Spleen (tissue), 11 donors: ENCODE measurements at regions not wholly inside any gene's neighbourhood (a gene's known extent, or its start where the extent isn't known, plus 50 kb on each side); places are given as distances from the start of the nearest gene placed in this dataset.
"Not testable (repeated sequence)": the region's sequence is repeated elsewhere in the genome, so short reads cannot be mapped to it uniquely, and the experiment has no call there.

Experiments
- DNase-seq: peaks from one replicate; pipeline ENCODE4 v3.0.0-alpha.2; 2020
- H3K27ac ChIP-seq, 8 donors: fragments of 200-600 bp; sonication (generic) in 7 of 8; 1 replicate in 4 of 8; 2 replicates in 4 of 8; pipeline versions ENCODE4 v1.5.0 to v1.8.0; 2016 to 2021; ENCODE audit warnings: inconsistent platforms in 4 of 8, mild to moderate bottlenecking in 4 of 8, moderate library complexity in 1 of 8
- H3K27me3 ChIP-seq, 7 donors: fragments of 200-600 bp; sonication (generic) in 6 of 7; replicated peaks in 1 of 7; 1 replicate in 4 of 7; 2 replicates in 3 of 7; pipeline versions ENCODE4 v1.5.0 to v1.8.0; 2016 to 2021; ENCODE audit warnings: inconsistent platforms in 3 of 7, mild to moderate bottlenecking in 1 of 7
- H3K36me3 ChIP-seq, 6 donors: fragments of 200-600 bp; sonication (generic) in 5 of 6; 1 replicate in 4 of 6; 2 replicates in 2 of 6; pipeline versions ENCODE4 v1.5.0 to v1.8.0; 2016 to 2021; ENCODE audit warnings: inconsistent platforms in 2 of 6
- H3K4me1 ChIP-seq, 6 donors: fragments of 200-600 bp; sonication (generic) in 5 of 6; 1 replicate in 3 of 6; 2 replicates in 3 of 6; pipeline versions ENCODE4 v1.5.0 to v1.8.0; 2016 to 2021; ENCODE audit warnings: inconsistent platforms in 3 of 6
- H3K4me3 ChIP-seq, 8 donors: fragments of 200-600 bp; sonication (generic) in 7 of 8; 1 replicate in 4 of 8; 2 replicates in 4 of 8; pipeline versions ENCODE4 v1.5.0 to v1.8.0; 2016 to 2021; ENCODE audit warnings: inconsistent platforms in 4 of 8, mild to moderate bottlenecking in 4 of 8, moderate library complexity in 2 of 8
- H3K9me3 ChIP-seq, 8 donors: fragments of 200-600 bp; sonication (generic) in 7 of 8; 1 replicate in 4 of 8; 2 replicates in 4 of 8; pipeline versions ENCODE4 v1.5.0 to v1.8.0; 2016 to 2021; ENCODE audit warnings: inconsistent platforms in 4 of 8
- CTCF ChIP-seq, 11 experiments: fragments of 200-600 bp in 7 of 11; fragments of 450-650 bp in 4 of 11; sonication (generic) in 4 of 11; IDR thresholded peaks in 8 of 11; conservative IDR thresholded peaks in 3 of 11; 1 replicate in 7 of 11; 2 replicates in 4 of 11; pipeline versions ENCODE4 v1.4.0 to v1.8.0; 2016 to 2021; ENCODE audit warnings: antibody characterized with exemption in 11 of 11, inconsistent platforms in 4 of 11, mild to moderate bottlenecking in 1 of 11
- POLR2A ChIP-seq, 3 donors: fragments of 450-650 bp; IDR thresholded peaks; one replicate each; pipeline ENCODE4 v1.5.1; 2017; ENCODE audit warnings: antibody characterized with exemption in 3 of 3, mild to moderate bottlenecking in 1 of 3
- POLR2AphosphoS5 ChIP-seq, 3 donors: sonication (generic); formaldehyde crosslinking; IDR thresholded peaks; one replicate each; pipeline ENCODE4 v1.5.1; 2017; ENCODE audit warnings: antibody characterized with exemption in 3 of 3
- WGBS, 5 donors: extraction: QIAGEN DNeasy Blood & Tissue Kit in 3 of 5; methylation state at CpG; one replicate each; pipeline versions ENCODE4 v1.1.5 to v1.1.7; 2013 to 2018; 5-methylcytosine and 5-hydroxymethylcytosine counted together
- intact Hi-C: fragments of 100-400 bp; cut with DNase I; formaldehyde crosslinking; loops from one replicate; pipeline ENCODE4 v1.15.0; 2023; ENCODE audit warnings: low total_unique reads
- donor health status: healthy with polysubstance abuse.
- donor health status: DM: no; HTN: no; CAD: no; lungs with moderate emphysema.
- donor health status: DM: no; HTN: no; CAD: no.
- donor health status: Bipolar disorder and iron deficiency.
- donor health status: healthy.
- donor health status: DM: no; HTN: no; CAD: no.
- donor health status: DM: yes; HTN: yes; CAD: no.

GRCh38 chr6:149242883-149243282 is 74.6 kb upstream of the TAB2 start:
- 94 to 97% (median 96%) methylated on average over 5 of the region's 5 CpGs for WGBS, 5 donors
- Histone ChIP-seq H3K4me1 (peaks cover 0 to 18% (median 10%) of the 10 kb centered on the region in 6 donors), H3K9me3 (peaks cover 0 to 30% (median 15%) of the 10 kb centered on the region in 8 donors), H3K27ac (no peak overlapping the region), H3K36me3 (no peaks in the 10 kb centered on the region), H3K4me3 (no peak overlapping the region), H3K27me3 (no peaks in the 10 kb centered on the region)
- no peak for DNase-seq
- no peak for TF ChIP-seq CTCF (IDR thresholded peaks at IDR 0.05 in 8 of 11, conservative IDR thresholded peaks at IDR 0.05 in 3 of 11)
- no peak for TF ChIP-seq POLR2AphosphoS5 (IDR thresholded peaks at IDR 0.05)
- TF ChIP-seq POLR2A (IDR thresholded peaks at IDR 0.05): no peak
- intact Hi-C loops: no loop called here

- no peaks in the 10 kb centered on the region for H3K27me3 ChIP-seq
- H3K9me3 ChIP-seq: peaks cover 0 to 22% (median 14%) of the 10 kb centered on the region in 8 donors
- intact Hi-C loops: no loop called here
- H3K4me3 ChIP-seq: no peak overlapping the region
- WGBS, 5 donors: 65 to 81% (median 71%) methylated on average over 7 of the region's 7 CpGs
- no peak for DNase-seq
- no peak overlapping the region for H3K27ac ChIP-seq
- peaks cover 0 to 30% (median 16%) of the 10 kb centered on the region in 6 donors for H3K4me1 ChIP-seq
- no peaks in the 10 kb centered on the region for H3K36me3 ChIP-seq
- no peak for TF ChIP-seq POLR2AphosphoS5 (IDR thresholded peaks at IDR 0.05)
- TF ChIP-seq CTCF (IDR thresholded peaks at IDR 0.05 in 8 of 11, conservative IDR thresholded peaks at IDR 0.05 in 3 of 11): no peak
- no peak for TF ChIP-seq POLR2A (IDR thresholded peaks at IDR 0.05)
Measured at GRCh38 chr6:149244105-149244504, 73.4 kb upstream of the TAB2 start.

- peak overlapping the region in 1 of 8 donors; percentile 46 for H3K4me3 ChIP-seq
- H3K9me3 ChIP-seq: peaks cover 0 to 4% (median 0%) of the 10 kb centered on the region in 8 donors
- intact Hi-C loops: no loop called here
- peaks cover 0 to 44% (median 17%) of the 10 kb centered on the region in 6 donors for H3K4me1 ChIP-seq
- 58 to 66% (median 66%) methylated on average over 13 of the region's 13 CpGs for WGBS, 5 donors
- H3K27ac ChIP-seq: peak overlapping the region; percentile 42 to 83 (median 66)
- peak in 1 of 3 donors; percentile 26 for TF ChIP-seq POLR2AphosphoS5 (IDR thresholded peaks at IDR 0.05)
- no peak for TF ChIP-seq POLR2A (IDR thresholded peaks at IDR 0.05)
- H3K27me3 ChIP-seq: no peaks in the 10 kb centered on the region
- H3K36me3 ChIP-seq: no peaks in the 10 kb centered on the region
- peak; percentile 86 for DNase-seq
Measured at GRCh38 chr6:149246691-149247384, 70.7 kb upstream of the TAB2 start.

- intact Hi-C loops: no loop called here
- no peak for TF ChIP-seq CTCF (IDR thresholded peaks at IDR 0.05 in 8 of 11, conservative IDR thresholded peaks at IDR 0.05 in 3 of 11)
- no peak for TF ChIP-seq POLR2A (IDR thresholded peaks at IDR 0.05)
- no peak for TF ChIP-seq POLR2AphosphoS5 (IDR thresholded peaks at IDR 0.05)
- Histone ChIP-seq H3K9me3 (peaks cover 0 to 4% (median 0%) of the 10 kb centered on the region in 8 donors), H3K4me1 (peaks cover 0 to 44% (median 17%) of the 10 kb centered on the region in 6 donors), H3K4me3 (no peak overlapping the region), H3K27ac (peak overlapping the region in 3 of 8 donors; percentile 63 to 83 (median 80)), H3K36me3 (no peaks in the 10 kb centered on the region), H3K27me3 (no peaks in the 10 kb centered on the region)
- WGBS, 5 donors: 82 to 96% (median 91%) methylated on average over 6 of the region's 6 CpGs
- DNase-seq: no peak
Measured at GRCh38 chr6:149247385-149247763, 70.1 kb upstream of the TAB2 start.

- WGBS, 5 donors: 89 to 96% (median 94%) methylated on average over 5 of the region's 5 CpGs
- H3K9me3 ChIP-seq, H3K27me3 ChIP-seq, H3K36me3 ChIP-seq, intact Hi-C loops, H3K27ac ChIP-seq, DNase-seq, H3K4me3 ChIP-seq: not testable (repeated sequence)
- peaks cover 0 to 44% (median 17%) of the 10 kb centered on the region in 6 donors for H3K4me1 ChIP-seq
Measured at GRCh38 chr6:149248263-149248662, 69.2 kb upstream of the TAB2 start.
